Effector memory CD8-positive, alpha-beta T cell (primary cell): ENCODE measurements at regions not wholly inside any gene's neighbourhood (a gene's known extent, or its start where the extent isn't known, plus 50 kb on each side); places are given as distances from the start of the nearest gene placed in this dataset.
"Not testable (repeated sequence)": the region's sequence is repeated elsewhere in the genome, so short reads cannot be mapped to it uniquely, and the experiment has no call there.

Experiments
- ATAC-seq: fragments of 150-1000 bp; cut with Tn5 transposase; replicated peaks from 2 replicates; pipeline ENCODE4 v1.10.0; 2021; ENCODE audit warnings: mild to moderate bottlenecking, moderate library complexity
- DNase-seq, 3 experiments: peaks; one replicate each; pipeline ENCODE4 v3.0.0; 2021
- H3K27ac Mint-ChIP-seq, 2 donors: one replicate each; pipeline ENCODE4 v1.8.0; 2022; ENCODE audit warnings: mild to moderate bottlenecking in 2 of 2, mixed read lengths in 2 of 2, moderate library complexity in 2 of 2
- H3K27me3 Mint-ChIP-seq, 2 donors: one replicate each; pipeline ENCODE4 v1.8.0; 2022; ENCODE audit warnings: mixed read lengths in 2 of 2
- H3K36me3 Mint-ChIP-seq: one replicate; pipeline ENCODE4 v1.8.0; 2022; ENCODE audit warnings: mild to moderate bottlenecking, moderate library complexity, mixed read lengths; ENCODE audit not compliant: insufficient read depth
- H3K4me1 Mint-ChIP-seq, 2 donors: one replicate each; pipeline ENCODE4 v1.8.0; 2022; ENCODE audit warnings: low read depth in 2 of 2, mixed read lengths in 2 of 2
- H3K4me3 Mint-ChIP-seq, 2 donors: one replicate each; pipeline ENCODE4 v1.8.0; 2022; ENCODE audit warnings: mild to moderate bottlenecking in 2 of 2, mixed read lengths in 2 of 2, moderate library complexity in 2 of 2
- H3K9me3 Mint-ChIP-seq, 2 donors: one replicate each; pipeline ENCODE4 v1.8.0; 2022; ENCODE audit warnings: mixed read lengths in 2 of 2

- Mint-ChIP-seq H3K27ac (no peak overlapping the region), H3K4me3 (no peak overlapping the region), H3K9me3 (no peaks in the 10 kb centered on the region), H3K36me3 (no peaks in the 10 kb centered on the region), H3K4me1 (no peaks in the 10 kb centered on the region), H3K27me3 (no peaks in the 10 kb centered on the region)
- no peak for DNase-seq
- ATAC-seq, result no peak
These were observed 203.6 kb downstream of the CGGBP1 start for GRCh38 chr3:87855211-87855610.

- Mint-ChIP-seq H3K27me3 (no peaks in the 10 kb centered on the region), H3K36me3 (no peaks in the 10 kb centered on the region), H3K27ac (no peak overlapping the region), H3K9me3 (no peaks in the 10 kb centered on the region), H3K4me3 (no peak overlapping the region), H3K4me1 (no peaks in the 10 kb centered on the region)
- DNase-seq, result no peak
- ATAC-seq, result no peak
These were observed 210.8 kb downstream of the CGGBP1 start for GRCh38 chr3:87848003-87848402.

- no peaks in the 10 kb centered on the region for H3K36me3 Mint-ChIP-seq
- H3K4me1 Mint-ChIP-seq, result no peaks in the 10 kb centered on the region
- DNase-seq (no peak), ATAC-seq (no peak)
- H3K27ac Mint-ChIP-seq, result no peak overlapping the region
- no peaks in the 10 kb centered on the region for H3K27me3 Mint-ChIP-seq
- H3K4me3 Mint-ChIP-seq, result no peak overlapping the region
- H3K9me3 Mint-ChIP-seq, result peaks cover 0 to 1% of the 10 kb centered on the region in 2 donors
These were observed 221.7 kb downstream of the CGGBP1 start for GRCh38 chr3:87837076-87837475.

GRCh38 chr3:87836026-87836425, 222.8 kb downstream of the CGGBP1 start:
- no peak for ATAC-seq
- H3K4me1 Mint-ChIP-seq, result no peaks in the 10 kb centered on the region

GRCh38 chr3:87835236-87835635, 223.6 kb downstream of the CGGBP1 start:
- no peak overlapping the region for H3K4me3 Mint-ChIP-seq
- H3K27ac Mint-ChIP-seq, result no peak overlapping the region
- DNase-seq, result no peak
- no peaks in the 10 kb centered on the region for H3K4me1 Mint-ChIP-seq
- no peaks in the 10 kb centered on the region for H3K27me3 Mint-ChIP-seq
- peaks cover 0 to 1% of the 10 kb centered on the region in 2 donors for H3K9me3 Mint-ChIP-seq
- no peak for ATAC-seq
- no peaks in the 10 kb centered on the region for H3K36me3 Mint-ChIP-seq

More at GRCh38 chr3:87836026-87836425, 222.8 kb downstream of the CGGBP1 start:
- H3K4me3 Mint-ChIP-seq, result no peak overlapping the region
- no peaks in the 10 kb centered on the region for H3K27me3 Mint-ChIP-seq
- no peak overlapping the region for H3K27ac Mint-ChIP-seq
- no peak for DNase-seq
- peaks cover 0 to 1% of the 10 kb centered on the region in 2 donors for H3K9me3 Mint-ChIP-seq
- no peaks in the 10 kb centered on the region for H3K36me3 Mint-ChIP-seq

GRCh38 chr3:87834327-87834726, 224.5 kb downstream of the CGGBP1 start:
- no peaks in the 10 kb centered on the region for H3K27me3 Mint-ChIP-seq
- H3K4me1 Mint-ChIP-seq, result no peaks in the 10 kb centered on the region
- no peak overlapping the region for H3K4me3 Mint-ChIP-seq
- peaks cover 0 to 1% of the 10 kb centered on the region in 2 donors for H3K9me3 Mint-ChIP-seq
- H3K27ac Mint-ChIP-seq, result no peak overlapping the region
- ATAC-seq (no peak), DNase-seq (no peak)
- H3K36me3 Mint-ChIP-seq, result no peaks in the 10 kb centered on the region

- DNase-seq (no peak), ATAC-seq (no peak)
- no peak overlapping the region for H3K27ac Mint-ChIP-seq
- no peaks in the 10 kb centered on the region for H3K9me3 Mint-ChIP-seq
- no peak overlapping the region for H3K4me3 Mint-ChIP-seq
- no peaks in the 10 kb centered on the region for H3K36me3 Mint-ChIP-seq
- no peaks in the 10 kb centered on the region for H3K27me3 Mint-ChIP-seq
- H3K4me1 Mint-ChIP-seq, result no peaks in the 10 kb centered on the region
These were observed 225.8 kb downstream of the CGGBP1 start for GRCh38 chr3:87833039-87833377.

- ATAC-seq, result no peak
- H3K27ac Mint-ChIP-seq, result no peak overlapping the region
- H3K4me3 Mint-ChIP-seq, result no peak overlapping the region
- DNase-seq, result no peak
- H3K36me3 Mint-ChIP-seq, result no peaks in the 10 kb centered on the region
- H3K9me3 Mint-ChIP-seq, result no peaks in the 10 kb centered on the region
- H3K4me1 Mint-ChIP-seq, result no peaks in the 10 kb centered on the region
- H3K27me3 Mint-ChIP-seq, result peaks cover 0 to 12% of the 10 kb centered on the region in 2 donors
These were observed 230.8 kb downstream of the CGGBP1 start for GRCh38 chr3:87828046-87828445.

GRCh38 chr3:87822563-87822962, 236.2 kb downstream of the CGGBP1 start:
- Mint-ChIP-seq H3K27ac (no peak overlapping the region), H3K27me3 (peaks cover 0 to 12% of the 10 kb centered on the region in 2 donors), H3K4me3 (no peak overlapping the region), H3K4me1 (no peaks in the 10 kb centered on the region), H3K9me3 (no peaks in the 10 kb centered on the region), H3K36me3 (no peaks in the 10 kb centered on the region)
- no peak for DNase-seq
- ATAC-seq, result no peak

- H3K27me3 Mint-ChIP-seq, H3K36me3 Mint-ChIP-seq, H3K4me1 Mint-ChIP-seq, H3K27ac Mint-ChIP-seq, H3K9me3 Mint-ChIP-seq, H3K4me3 Mint-ChIP-seq, ATAC-seq, DNase-seq: not testable (repeated sequence)
These were observed 245.3 kb downstream of the CGGBP1 start for GRCh38 chr3:87813503-87813902.

GRCh38 chr3:87811953-87812352, 246.9 kb downstream of the CGGBP1 start:
- peaks cover 0 to 6% of the 10 kb centered on the region in 2 donors for H3K9me3 Mint-ChIP-seq
- H3K36me3 Mint-ChIP-seq, result no peaks in the 10 kb centered on the region
- H3K27me3 Mint-ChIP-seq, result no peaks in the 10 kb centered on the region
- H3K4me3 Mint-ChIP-seq, result no peak overlapping the region
- DNase-seq (no peak), ATAC-seq (no peak)
- H3K27ac Mint-ChIP-seq, result no peak overlapping the region
- no peaks in the 10 kb centered on the region for H3K4me1 Mint-ChIP-seq

GRCh38 chr3:87810452-87811016, 248.3 kb downstream of the CGGBP1 start:
- H3K36me3 Mint-ChIP-seq, result no peaks in the 10 kb centered on the region
- peaks cover 0 to 6% of the 10 kb centered on the region in 2 donors for H3K9me3 Mint-ChIP-seq
- no peaks in the 10 kb centered on the region for H3K27me3 Mint-ChIP-seq
- H3K4me1 Mint-ChIP-seq, result no peaks in the 10 kb centered on the region
- no peak overlapping the region for H3K4me3 Mint-ChIP-seq
- ATAC-seq, result no peak
- H3K27ac Mint-ChIP-seq, result no peak overlapping the region
- DNase-seq, result no peak

- DNase-seq, result no peak
- no peak for ATAC-seq
- Mint-ChIP-seq H3K9me3 (no peaks in the 10 kb centered on the region), H3K4me1 (no peaks in the 10 kb centered on the region), H3K4me3 (no peak overlapping the region), H3K27me3 (peaks cover 5 to 6% of the 10 kb centered on the region in 2 donors), H3K27ac (no peak overlapping the region), H3K36me3 (no peaks in the 10 kb centered on the region)
These were observed 253.1 kb downstream of the CGGBP1 start for GRCh38 chr3:87805670-87806069.

GRCh38 chr3:87801409-87801808, 257.4 kb downstream of the CGGBP1 start:
- H3K27me3 Mint-ChIP-seq, result peaks cover 26 to 32% of the 10 kb centered on the region in 2 donors
- H3K4me1 Mint-ChIP-seq, result peaks cover 0 to under 1% of the 10 kb centered on the region in 2 donors
- DNase-seq (no peak), ATAC-seq (no peak)
- H3K36me3 Mint-ChIP-seq, result no peaks in the 10 kb centered on the region
- H3K9me3 Mint-ChIP-seq, result no peaks in the 10 kb centered on the region
- H3K27ac Mint-ChIP-seq, result no peak overlapping the region
- no peak overlapping the region for H3K4me3 Mint-ChIP-seq

GRCh38 chr3:87800516-87800915, 258.3 kb downstream of the CGGBP1 start:
- Mint-ChIP-seq H3K36me3 (no peaks in the 10 kb centered on the region), H3K4me1 (peaks cover 0 to 6% of the 10 kb centered on the region in 2 donors), H3K9me3 (no peaks in the 10 kb centered on the region), H3K27ac (no peak overlapping the region), H3K27me3 (peaks cover 33 to 41% of the 10 kb centered on the region in 2 donors), H3K4me3 (no peak overlapping the region)
- DNase-seq (no peak), ATAC-seq (no peak)
